ENCODE measurements at regions not wholly inside any gene's neighbourhood (a gene's known extent, or its start where the extent isn't known, plus 50 kb on each side); places are given as distances from the start of the nearest gene placed in this dataset.
A peak's percentile ranks its signal among the peaks of the same experiment; 100 is the strongest.

- no peak for DNase-seq
Observed at GRCh38 chr11:16685914-16686313, 52.5 kb upstream of the C11orf58 start.

- no peak for DNase-seq
Observed at GRCh38 chr11:16678466-16679116, 59.9 kb upstream of the C11orf58 start.

DNA sequence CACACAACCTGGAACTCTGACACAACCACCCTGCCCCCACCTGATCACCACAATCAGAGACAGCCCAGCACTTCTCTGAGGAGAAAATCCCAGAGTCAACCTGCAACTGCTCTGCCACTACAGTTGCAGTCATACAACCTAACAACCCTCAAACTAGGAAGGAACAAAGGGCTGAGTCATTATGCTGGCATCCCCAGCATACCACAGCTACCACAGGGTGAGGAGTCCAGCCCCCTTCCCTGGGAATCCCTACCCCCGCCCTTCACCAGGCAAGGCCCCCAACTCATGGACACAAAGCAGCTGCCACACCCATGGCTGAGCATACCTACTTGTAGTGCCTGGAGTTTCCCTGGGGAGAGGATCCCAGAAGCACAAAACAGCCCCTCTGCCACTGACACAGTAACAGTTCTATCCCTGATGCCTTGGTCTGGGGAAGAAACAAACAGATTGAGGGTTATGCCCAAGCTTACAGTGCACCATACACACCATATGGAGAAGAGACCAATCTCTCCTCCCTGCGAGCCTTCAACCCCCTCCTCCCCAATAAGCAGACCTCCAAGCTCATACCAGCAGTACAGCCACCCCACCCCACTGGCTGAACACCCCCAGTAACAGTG, 68.5 kb upstream of the C11orf58 start:
- no peak for DNase-seq

- no peak for DNase-seq
Observed at GRCh38 chr11:16632295-16633200, 105.9 kb upstream of the C11orf58 start.

- DNase-seq = no peak
Observed at GRCh38 chr11:16630651-16631050, 107.8 kb upstream of the C11orf58 start.

DNA sequence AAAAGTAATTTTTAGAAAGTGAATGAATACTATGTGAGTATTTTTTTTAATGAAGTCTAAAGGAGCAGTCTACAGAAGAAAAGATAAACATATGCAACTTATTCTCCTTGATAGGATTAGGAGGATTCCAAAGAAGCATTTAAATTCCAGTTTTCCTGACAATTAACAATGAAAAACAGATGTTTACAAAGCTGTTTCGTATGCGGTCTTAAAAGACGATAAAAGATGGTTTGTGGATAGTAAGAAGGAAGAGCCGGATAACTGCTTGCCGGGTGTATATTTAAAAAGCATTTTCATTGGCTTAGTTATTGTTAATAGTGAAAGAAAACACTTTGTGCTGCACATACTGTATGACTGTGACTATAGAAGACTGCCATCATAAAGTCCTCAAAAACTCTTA, 120.0 kb upstream of the C11orf58 start:
- no peak for DNase-seq

GRCh38 chr11:16615480-16615879, 123.0 kb upstream of the C11orf58 start:
- no peak for DNase-seq

DNA sequence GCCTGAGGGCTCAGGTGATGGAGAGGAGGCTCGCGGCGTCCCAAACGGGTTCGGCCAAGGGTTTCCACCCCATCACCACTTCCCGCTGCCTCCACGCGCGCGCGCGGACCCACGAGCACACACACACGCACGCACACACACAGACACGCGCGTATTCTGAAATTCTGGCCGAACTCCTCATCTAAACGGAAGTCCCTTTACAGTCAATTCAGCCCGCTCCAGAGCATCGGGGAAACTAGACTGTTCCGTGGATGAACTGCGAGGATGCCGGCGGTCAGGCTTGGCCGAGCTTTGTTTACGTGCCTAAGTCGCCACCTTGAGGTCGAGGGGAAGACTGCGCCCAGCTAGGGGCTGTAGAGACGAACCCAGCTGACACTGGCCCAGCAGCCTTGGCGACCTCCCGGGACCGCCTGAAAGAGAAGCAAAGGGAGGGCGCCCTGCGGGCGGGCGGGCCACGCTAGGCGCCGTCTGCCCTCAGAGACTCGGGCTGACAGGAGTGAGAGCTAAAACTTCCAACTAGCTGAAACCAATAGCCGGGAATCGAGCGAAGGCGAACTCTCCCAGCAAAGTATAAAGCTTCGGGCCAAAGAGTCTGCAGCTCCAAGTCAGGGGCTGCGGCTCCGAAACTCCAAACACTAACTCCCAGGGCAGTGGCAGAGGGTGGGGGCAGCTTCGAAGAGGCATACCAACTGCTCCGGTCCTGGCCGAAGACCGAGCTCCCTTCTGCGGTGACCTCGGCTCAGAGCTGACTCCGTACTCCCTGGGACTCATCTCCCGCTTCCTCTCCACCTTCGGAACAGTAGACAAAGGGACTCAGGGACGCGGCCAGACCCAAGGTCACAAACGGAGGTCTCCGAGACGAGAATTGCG, 124.7 kb upstream of the C11orf58 start:
- peak; percentile 69 for DNase-seq

- no peak for DNase-seq
Observed at GRCh38 chr11:16613262-16613511, 125.3 kb upstream of the C11orf58 start.

GRCh38 chr11:16612566-16613261, 125.7 kb upstream of the C11orf58 start:
- no peak for DNase-seq

GRCh38 chr11:16611926-16612565, 126.4 kb upstream of the C11orf58 start:
- DNase-seq = no peak

- no peak for DNase-seq
Observed at GRCh38 chr11:16611401-16611921, 127.0 kb upstream of the C11orf58 start.

GRCh38 chr11:16610738-16611388, 127.6 kb upstream of the C11orf58 start:
- no peak for DNase-seq

- DNase-seq = no peak
Observed at GRCh38 chr11:16610213-16610737, 128.2 kb upstream of the C11orf58 start.

DNA sequence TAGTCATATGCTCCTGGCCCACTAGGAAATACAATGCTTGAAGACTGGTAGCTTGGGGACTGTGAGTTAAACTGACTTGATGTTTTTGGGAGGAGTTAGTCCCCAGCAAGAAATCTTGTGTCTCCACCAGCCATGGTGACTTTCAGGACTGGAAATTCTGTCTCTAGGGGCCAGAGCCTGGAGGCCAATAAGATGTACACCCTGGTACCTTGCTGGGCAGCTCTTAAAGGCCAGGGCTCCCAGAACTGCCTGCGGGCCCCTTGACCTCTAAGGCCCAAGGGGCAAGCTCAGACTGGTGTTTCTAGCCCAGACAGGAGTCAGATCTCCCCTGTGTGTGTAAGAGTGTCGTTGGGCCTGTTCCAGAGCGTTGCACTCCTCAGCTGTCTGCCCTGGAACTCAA, 128.7 kb upstream of the C11orf58 start:
- no peak for DNase-seq

DNA sequence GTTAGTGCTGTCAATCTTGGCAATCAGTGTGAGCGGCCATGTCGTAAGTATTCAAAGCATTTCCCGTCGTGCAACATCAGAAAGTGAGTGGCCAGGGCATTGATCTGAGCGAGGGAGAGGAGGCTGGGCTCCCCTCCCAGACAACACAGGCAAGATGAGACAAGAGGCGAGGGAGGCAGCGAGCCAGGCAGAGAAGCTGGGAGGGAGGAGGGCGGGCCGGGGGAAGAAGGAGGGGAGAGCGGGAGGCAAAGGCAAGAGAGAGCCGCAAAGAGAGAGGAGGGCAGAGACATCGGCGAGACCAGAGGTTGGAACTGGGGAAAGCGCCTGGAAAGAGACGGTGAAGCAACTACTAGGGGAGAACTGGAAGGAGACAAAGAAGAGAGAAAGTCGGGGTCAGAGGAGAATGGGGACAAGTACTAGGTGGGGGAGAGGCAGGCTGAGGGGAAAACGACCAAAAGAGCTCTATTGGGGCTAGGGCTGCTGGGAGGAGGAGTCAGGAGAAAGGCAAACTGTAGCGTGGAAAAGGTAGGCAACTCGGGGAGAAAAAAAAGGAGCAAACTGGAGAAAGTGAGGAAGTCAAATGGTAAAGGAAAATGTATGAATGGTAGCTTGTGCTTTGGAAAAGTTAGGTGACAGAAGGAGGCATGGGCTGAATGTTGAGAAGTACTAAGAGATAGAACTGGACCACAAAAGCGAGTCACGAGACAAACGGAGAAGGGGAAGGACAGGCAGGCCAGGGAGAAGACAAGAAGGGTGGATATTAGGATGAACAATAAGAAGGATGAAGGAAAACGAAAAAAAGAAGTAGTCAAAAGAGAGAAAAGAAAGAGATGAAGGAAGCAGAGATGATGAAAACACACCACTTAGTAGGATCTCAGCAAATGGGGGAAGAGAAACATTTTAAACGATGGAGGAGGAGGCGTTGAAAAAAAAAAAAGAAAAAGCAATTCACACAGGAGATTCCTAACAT, 130.5 kb upstream of the C11orf58 start:
- DNase-seq = no peak

DNA sequence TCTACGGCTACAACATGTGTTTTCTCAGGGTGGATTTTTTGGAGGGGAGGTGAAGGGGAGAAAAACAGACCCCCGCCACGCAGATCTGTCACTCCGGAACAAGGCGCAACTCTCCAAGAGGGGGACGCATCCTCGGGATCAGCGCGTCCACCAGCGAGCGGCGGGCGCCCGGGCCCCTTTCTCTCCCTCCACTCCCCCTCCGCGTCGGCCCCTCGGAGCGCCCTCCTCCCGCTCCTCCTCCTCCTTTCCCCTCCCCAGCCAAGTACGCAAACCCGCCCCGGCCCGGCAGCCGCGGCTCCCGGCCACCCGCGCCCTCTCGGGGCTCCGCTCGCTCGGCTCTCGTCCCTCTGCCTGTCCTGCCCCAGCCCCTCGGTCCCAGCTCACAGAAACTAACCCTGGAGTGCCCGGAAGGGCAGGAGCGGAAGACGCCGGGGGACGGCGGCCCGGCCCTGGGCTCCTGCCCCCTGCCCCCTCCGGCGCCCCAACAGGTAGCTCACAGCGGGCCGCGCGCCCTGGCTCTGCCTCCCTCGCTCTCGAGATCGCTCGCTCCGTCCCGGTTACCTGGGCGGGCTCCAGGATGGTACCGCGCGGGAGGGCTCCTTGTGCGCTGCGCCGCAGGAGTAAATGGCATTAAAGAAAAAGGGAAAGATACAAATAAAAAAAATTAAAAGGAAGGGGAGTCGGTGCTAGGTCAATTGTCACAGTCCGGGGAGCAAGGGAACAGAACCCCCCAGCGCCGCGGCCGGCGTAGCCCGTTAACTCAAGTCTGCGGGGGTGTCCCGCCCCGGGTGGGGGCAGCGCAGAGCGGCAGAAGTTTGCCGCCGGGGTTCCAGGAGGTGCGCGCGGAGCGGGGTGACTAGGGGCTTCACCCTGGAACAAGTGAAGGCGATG, 131.4 kb upstream of the C11orf58 start:
- DNase-seq = no peak
